ENCODE measurements at regions not wholly inside any gene's neighbourhood (a gene's known extent, or its start where the extent isn't known, plus 50 kb on each side); places are given as distances from the start of the nearest gene placed in this dataset.
A peak's percentile ranks its signal among the peaks of the same experiment; 100 is the strongest.

DNA sequence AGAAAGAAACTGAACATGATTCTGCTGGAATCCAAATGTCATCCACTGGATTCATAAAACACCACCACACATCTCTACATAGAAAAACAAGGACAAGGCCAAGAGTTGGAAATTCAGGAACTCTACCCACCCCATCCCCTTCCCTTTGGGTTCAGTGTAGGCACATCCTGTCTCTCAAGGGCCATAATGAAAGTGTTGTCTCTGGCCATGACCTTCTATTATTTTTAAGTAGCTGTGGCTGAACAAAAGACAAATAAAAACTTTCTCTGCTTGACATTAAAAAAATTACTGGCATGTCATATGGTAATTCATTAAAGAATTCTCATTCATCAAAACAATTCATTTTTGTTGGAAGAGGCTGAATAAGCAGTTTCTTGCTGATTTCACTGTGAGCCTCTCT is 54.9 kb upstream of the ZBTB18 start:
- TF ChIP-seq, protein P1, sequence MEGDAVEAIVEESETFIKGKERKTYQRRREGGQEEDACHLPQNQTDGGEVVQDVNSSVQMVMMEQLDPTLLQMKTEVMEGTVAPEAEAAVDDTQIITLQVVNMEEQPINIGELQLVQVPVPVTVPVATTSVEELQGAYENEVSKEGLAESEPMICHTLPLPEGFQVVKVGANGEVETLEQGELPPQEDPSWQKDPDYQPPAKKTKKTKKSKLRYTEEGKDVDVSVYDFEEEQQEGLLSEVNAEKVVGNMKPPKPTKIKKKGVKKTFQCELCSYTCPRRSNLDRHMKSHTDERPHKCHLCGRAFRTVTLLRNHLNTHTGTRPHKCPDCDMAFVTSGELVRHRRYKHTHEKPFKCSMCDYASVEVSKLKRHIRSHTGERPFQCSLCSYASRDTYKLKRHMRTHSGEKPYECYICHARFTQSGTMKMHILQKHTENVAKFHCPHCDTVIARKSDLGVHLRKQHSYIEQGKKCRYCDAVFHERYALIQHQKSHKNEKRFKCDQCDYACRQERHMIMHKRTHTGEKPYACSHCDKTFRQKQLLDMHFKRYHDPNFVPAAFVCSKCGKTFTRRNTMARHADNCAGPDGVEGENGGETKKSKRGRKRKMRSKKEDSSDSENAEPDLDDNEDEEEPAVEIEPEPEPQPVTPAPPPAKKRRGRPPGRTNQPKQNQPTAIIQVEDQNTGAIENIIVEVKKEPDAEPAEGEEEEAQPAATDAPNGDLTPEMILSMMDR (conservative IDR thresholded peaks at IDR 0.05): no peak
- Mint-ChIP-seq H3K4me3 (no peak overlapping the region), H3K27me3 (no peaks in the 10 kb centered on the region), H3K27ac (no peak overlapping the region), H3K9me3 (peaks cover 3% of the 10 kb centered on the region), H3K4me1 (ENCODE audit: unreplicated experiment) (no peaks in the 10 kb centered on the region), H3K36me3 (no peaks in the 10 kb centered on the region)
- no peak for DNase-seq (ENCODE audit: extremely low spot score, unreplicated experiment)

DNA sequence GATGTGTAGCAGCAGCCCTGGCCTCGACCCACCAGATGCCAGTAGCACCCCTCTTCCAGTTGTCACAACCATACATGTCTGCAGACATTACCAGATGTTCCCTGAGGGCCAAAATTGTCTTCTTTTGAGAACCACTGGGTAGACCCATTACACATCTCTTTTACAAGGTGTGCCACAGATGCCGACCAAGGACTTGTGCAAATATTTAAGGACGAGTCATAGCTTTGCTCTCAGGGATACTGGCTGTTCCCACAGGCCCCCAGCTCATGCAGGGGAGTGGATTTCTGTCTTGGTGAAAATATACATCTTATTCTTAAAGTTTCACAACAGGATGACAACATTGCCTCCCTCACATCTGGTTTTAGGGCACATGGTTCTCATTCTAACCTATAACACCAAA is 59.4 kb upstream of the ZBTB18 start:
- TF ChIP-seq, protein P1 (conservative IDR thresholded peaks at IDR 0.05): no peak
- H3K4me1 Mint-ChIP-seq (ENCODE audit: unreplicated experiment): no peaks in the 10 kb centered on the region

DNA sequence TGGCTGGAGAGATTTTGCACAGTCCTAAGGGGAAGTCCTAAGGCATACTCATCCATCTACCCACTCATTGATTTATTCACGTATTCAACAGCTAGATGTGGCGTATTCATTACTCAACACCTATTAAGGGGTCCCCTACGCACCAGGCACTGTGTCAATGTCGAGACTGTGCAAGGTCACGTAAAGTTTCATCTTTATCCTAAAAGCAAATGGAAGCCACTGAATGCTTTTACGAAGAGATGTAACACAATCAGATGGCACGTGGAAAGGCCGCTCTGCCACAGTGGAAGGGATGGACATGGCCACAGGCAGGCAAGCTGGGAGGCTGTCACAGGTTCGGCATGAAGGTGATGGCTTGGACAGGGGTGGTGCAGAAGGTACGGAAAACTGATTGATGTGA is 66.3 kb upstream of the ZBTB18 start:
- Mint-ChIP-seq H3K27ac (no peak overlapping the region), H3K4me3 (no peak overlapping the region), H3K36me3 (no peaks in the 10 kb centered on the region), H3K27me3 (peaks cover 2% of the 10 kb centered on the region), H3K9me3 (no peaks in the 10 kb centered on the region), H3K4me1 (ENCODE audit: unreplicated experiment) (no peaks in the 10 kb centered on the region)
- TF ChIP-seq, protein P1 (conservative IDR thresholded peaks at IDR 0.05): no peak
- DNase-seq (ENCODE audit: extremely low spot score, unreplicated experiment): no peak

More for the DNA sequence above, 59.4 kb upstream of the ZBTB18 start:
- Mint-ChIP-seq H3K4me3 (no peak overlapping the region), H3K27me3 (no peaks in the 10 kb centered on the region), H3K9me3 (peaks cover 3% of the 10 kb centered on the region), H3K27ac (no peak overlapping the region), H3K36me3 (no peaks in the 10 kb centered on the region)
- no peak for DNase-seq (ENCODE audit: extremely low spot score, unreplicated experiment)

DNA sequence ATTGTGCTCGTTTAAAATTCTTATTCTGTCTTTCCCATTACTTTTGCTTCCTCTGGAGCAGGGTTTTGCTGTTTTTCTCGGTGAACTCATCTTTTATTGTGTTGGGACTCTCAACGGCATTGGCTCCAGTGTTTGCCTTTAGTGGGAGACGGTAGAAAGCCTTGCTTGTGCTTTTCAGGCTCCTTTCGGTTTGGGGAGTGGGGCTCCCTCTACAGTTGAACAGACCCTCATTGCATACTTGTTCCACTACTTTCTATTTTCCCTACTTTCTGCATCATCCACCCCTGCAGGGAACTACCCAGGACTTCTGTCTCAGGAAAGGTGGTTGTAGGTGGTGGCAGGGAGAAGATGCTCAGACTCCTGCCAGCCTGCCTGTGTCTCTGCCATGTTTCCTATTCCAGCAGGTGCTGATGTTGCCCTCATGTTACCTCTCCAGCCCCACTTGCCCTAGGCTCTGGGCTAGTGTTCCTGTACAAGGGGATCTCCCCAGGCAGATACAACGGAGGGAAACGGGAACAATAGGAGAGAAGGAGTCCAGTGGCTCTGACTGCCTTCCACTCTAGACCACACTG is 68.5 kb upstream of the ZBTB18 start:
- H3K27ac Mint-ChIP-seq: no peak overlapping the region
- DNase-seq (ENCODE audit: extremely low spot score, unreplicated experiment): no peak
- TF ChIP-seq, protein P1 (conservative IDR thresholded peaks at IDR 0.05): peak; percentile 41
- H3K27me3 Mint-ChIP-seq: peaks cover 2% of the 10 kb centered on the region
- no peaks in the 10 kb centered on the region for H3K9me3 Mint-ChIP-seq
- no peak overlapping the region for H3K4me3 Mint-ChIP-seq
- no peaks in the 10 kb centered on the region for H3K4me1 Mint-ChIP-seq (ENCODE audit: unreplicated experiment)
- H3K36me3 Mint-ChIP-seq: no peaks in the 10 kb centered on the region

DNA sequence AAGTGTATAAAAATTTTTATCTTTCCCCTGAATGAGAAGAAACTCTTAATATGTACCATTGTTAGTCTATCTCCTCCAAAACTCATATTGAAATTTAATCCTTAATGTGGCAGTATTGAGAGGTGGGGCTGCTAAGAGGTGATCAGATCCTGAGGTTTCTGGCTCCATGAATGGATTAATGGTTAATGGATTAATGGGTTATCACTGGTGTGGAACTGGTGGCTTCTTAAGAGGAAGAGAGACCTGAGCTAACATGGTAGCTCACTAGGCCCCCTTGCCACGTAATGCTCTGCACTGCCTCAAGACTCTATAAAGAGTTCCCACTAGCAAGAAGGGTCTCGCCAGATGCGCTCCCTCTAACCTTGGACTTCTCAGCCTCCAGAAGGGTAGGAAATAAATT is 70.6 kb upstream of the ZBTB18 start:
- H3K36me3 Mint-ChIP-seq: no peaks in the 10 kb centered on the region
- H3K4me3 Mint-ChIP-seq: no peak overlapping the region
- TF ChIP-seq, protein P1 (conservative IDR thresholded peaks at IDR 0.05): no peak
- peaks cover 2% of the 10 kb centered on the region for H3K27me3 Mint-ChIP-seq
- H3K4me1 Mint-ChIP-seq (ENCODE audit: unreplicated experiment): no peaks in the 10 kb centered on the region
- H3K9me3 Mint-ChIP-seq: no peaks in the 10 kb centered on the region
- DNase-seq (ENCODE audit: extremely low spot score, unreplicated experiment): no peak
- H3K27ac Mint-ChIP-seq: no peak overlapping the region

DNA sequence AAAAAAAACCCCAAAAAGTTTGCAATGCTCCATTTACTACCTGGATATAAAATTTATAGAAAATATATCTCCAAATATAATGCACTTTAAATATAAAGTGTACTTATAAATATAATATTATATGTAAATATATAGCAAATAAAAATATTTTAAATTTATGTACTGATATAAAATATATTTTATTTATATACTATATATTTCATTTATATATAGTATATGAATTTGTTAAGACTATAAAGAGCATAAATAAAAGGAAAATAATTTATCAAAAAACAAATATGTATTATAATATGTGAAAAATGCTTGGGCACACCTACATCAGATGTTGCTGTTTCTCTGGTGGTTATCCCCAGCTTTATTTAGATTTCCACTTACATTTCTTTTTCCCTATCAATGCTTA is 71.0 kb upstream of the ZBTB18 start:
- no peaks in the 10 kb centered on the region for H3K36me3 Mint-ChIP-seq
- no peak overlapping the region for H3K27ac Mint-ChIP-seq
- H3K4me3 Mint-ChIP-seq: no peak overlapping the region
- H3K4me1 Mint-ChIP-seq (ENCODE audit: unreplicated experiment): no peaks in the 10 kb centered on the region
- H3K9me3 Mint-ChIP-seq: no peaks in the 10 kb centered on the region
- DNase-seq (ENCODE audit: extremely low spot score, unreplicated experiment): no peak
- TF ChIP-seq, protein P1 (conservative IDR thresholded peaks at IDR 0.05): no peak
- H3K27me3 Mint-ChIP-seq: peaks cover 2% of the 10 kb centered on the region
